ENCODE measurements at regions not wholly inside any gene's neighbourhood (a gene's known extent, or its start where the extent isn't known, plus 50 kb on each side); places are given as distances from the start of the nearest gene placed in this dataset.

- Histone ChIP-seq H3K27me3 (ENCODE audit: insufficient read depth in 3 of 3, low read length in 2 of 3) (no peaks in the 10 kb centered on the region), H3K27ac (no peak overlapping the region), H3K36me3 (ENCODE audit: insufficient read depth in 1 of 2, low read depth in 1 of 2) (no peaks in the 10 kb centered on the region), H3K4me1 (no peaks in the 10 kb centered on the region), H3K4me3 (no peak overlapping the region), H3K9me3 (no peaks in the 10 kb centered on the region)
- ATAC-seq (no peak), DNase-seq (no peak)
- intact Hi-C loops (cut with DNase I) = no loop called here
- 66 to 70% (median 67%) methylated on average over 6 of the region's 6 CpGs for WGBS, 3 donors
- no peak for TF ChIP-seq CTCF (IDR thresholded peaks at IDR 0.05)
Observed at GRCh38 chr5:52605317-52606313, 182.1 kb upstream of the ITGA1 start.

- no peak for TF ChIP-seq CTCF (IDR thresholded peaks at IDR 0.05)
- no peak overlapping the region for H3K4me3 ChIP-seq
- DNase-seq (no peak), ATAC-seq (no peak)
- H3K9me3 ChIP-seq = no peaks in the 10 kb centered on the region
- no peaks in the 10 kb centered on the region for H3K36me3 ChIP-seq (ENCODE audit: insufficient read depth in 1 of 2, low read depth in 1 of 2)
- H3K27me3 ChIP-seq (ENCODE audit: insufficient read depth in 3 of 3, low read length in 2 of 3) = no peaks in the 10 kb centered on the region
- H3K27ac ChIP-seq = no peak overlapping the region
- intact Hi-C loops (cut with DNase I) = no loop called here
- no peaks in the 10 kb centered on the region for H3K4me1 ChIP-seq
Observed at GRCh38 chr5:52607227-52607824, 180.4 kb upstream of the ITGA1 start.

- no peak for TF ChIP-seq CTCF (IDR thresholded peaks at IDR 0.05)
- no peaks in the 10 kb centered on the region for H3K36me3 ChIP-seq (ENCODE audit: insufficient read depth in 1 of 2, low read depth in 1 of 2)
- no peaks in the 10 kb centered on the region for H3K4me1 ChIP-seq
- intact Hi-C loops (cut with DNase I) = no loop called here
- 73 to 85% (median 78%) methylated on average over 3 of the region's 3 CpGs for WGBS, 3 donors
- no peak overlapping the region for H3K4me3 ChIP-seq
- H3K27me3 ChIP-seq (ENCODE audit: insufficient read depth in 3 of 3, low read length in 2 of 3) = no peaks in the 10 kb centered on the region
- DNase-seq (no peak), ATAC-seq (no peak)
- H3K27ac ChIP-seq = no peak overlapping the region
- H3K9me3 ChIP-seq = no peaks in the 10 kb centered on the region
Observed at GRCh38 chr5:52620315-52620714, 167.4 kb upstream of the ITGA1 start.

GRCh38 chr5:52623291-52623690 is 164.4 kb upstream of the ITGA1 start:
- 55 to 82% (median 74%) methylated on average over 4 of the region's 4 CpGs for WGBS, 3 donors
- Histone ChIP-seq H3K27me3 (ENCODE audit: insufficient read depth in 3 of 3, low read length in 2 of 3) (no peaks in the 10 kb centered on the region), H3K4me1 (no peaks in the 10 kb centered on the region), H3K36me3 (ENCODE audit: insufficient read depth in 1 of 2, low read depth in 1 of 2) (no peaks in the 10 kb centered on the region), H3K27ac (no peak overlapping the region), H3K9me3 (no peaks in the 10 kb centered on the region), H3K4me3 (no peak overlapping the region)
- TF ChIP-seq CTCF (IDR thresholded peaks at IDR 0.05) = no peak
- ATAC-seq = no peak
- DNase-seq = no peak
- intact Hi-C loops (cut with DNase I) = no loop called here

Data from psoas muscle (tissue), 7 donors.